OCI-LY1 (cell line): ENCODE measurements at regions not wholly inside any gene's neighbourhood (a gene's known extent, or its start where the extent isn't known, plus 50 kb on each side); places are given as distances from the start of the nearest gene placed in this dataset.

Experiments used
- EZH2 ChIP-seq: fragments of 200-600 bp; sonication (generic), shearing (Covaris generic); IDR thresholded peaks from 2 replicates; pipeline ENCODE4 v1.8.0; 2017; ENCODE audit warnings: borderline replicate concordance, mixed run types, mild to moderate bottlenecking, antibody characterized with exemption, low read length, moderate library complexity, mixed read lengths
- TF ChIP-seq, protein P1 (sequence below): fragments of 200-600 bp; sonication (generic), shearing (Covaris generic); IDR thresholded peaks from 2 replicates; pipeline ENCODE4 v1.5.1; 2017; ENCODE audit warnings: mild to moderate bottlenecking, antibody characterized with exemption, low read length, moderate library complexity, mixed read lengths

DNA sequence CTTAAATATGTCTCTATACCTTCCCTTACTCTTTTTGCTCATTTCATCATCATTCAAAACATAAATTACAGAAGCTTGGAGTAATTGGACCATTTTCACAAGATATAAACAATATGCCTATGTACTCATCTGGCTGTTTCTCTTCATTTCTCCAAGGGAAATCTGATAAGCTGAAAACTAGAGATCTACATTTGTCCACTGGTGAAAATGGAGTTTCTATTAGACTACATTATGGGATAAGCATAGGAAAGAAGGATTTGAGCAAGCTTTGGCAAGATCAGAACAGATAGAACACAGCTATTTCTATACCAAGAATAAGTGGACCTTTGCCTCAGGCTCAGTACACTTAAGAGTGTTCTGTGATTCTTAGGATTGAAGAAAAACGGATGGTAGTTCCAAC is 404.4 kb downstream of the GASK1B start:
- TF ChIP-seq, protein P1, sequence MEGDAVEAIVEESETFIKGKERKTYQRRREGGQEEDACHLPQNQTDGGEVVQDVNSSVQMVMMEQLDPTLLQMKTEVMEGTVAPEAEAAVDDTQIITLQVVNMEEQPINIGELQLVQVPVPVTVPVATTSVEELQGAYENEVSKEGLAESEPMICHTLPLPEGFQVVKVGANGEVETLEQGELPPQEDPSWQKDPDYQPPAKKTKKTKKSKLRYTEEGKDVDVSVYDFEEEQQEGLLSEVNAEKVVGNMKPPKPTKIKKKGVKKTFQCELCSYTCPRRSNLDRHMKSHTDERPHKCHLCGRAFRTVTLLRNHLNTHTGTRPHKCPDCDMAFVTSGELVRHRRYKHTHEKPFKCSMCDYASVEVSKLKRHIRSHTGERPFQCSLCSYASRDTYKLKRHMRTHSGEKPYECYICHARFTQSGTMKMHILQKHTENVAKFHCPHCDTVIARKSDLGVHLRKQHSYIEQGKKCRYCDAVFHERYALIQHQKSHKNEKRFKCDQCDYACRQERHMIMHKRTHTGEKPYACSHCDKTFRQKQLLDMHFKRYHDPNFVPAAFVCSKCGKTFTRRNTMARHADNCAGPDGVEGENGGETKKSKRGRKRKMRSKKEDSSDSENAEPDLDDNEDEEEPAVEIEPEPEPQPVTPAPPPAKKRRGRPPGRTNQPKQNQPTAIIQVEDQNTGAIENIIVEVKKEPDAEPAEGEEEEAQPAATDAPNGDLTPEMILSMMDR: no peak
- TF ChIP-seq EZH2: no peak
